ENCODE measurements at regions not wholly inside any gene's neighbourhood (a gene's known extent, or its start where the extent isn't known, plus 50 kb on each side); places are given as distances from the start of the nearest gene placed in this dataset.

DNA sequence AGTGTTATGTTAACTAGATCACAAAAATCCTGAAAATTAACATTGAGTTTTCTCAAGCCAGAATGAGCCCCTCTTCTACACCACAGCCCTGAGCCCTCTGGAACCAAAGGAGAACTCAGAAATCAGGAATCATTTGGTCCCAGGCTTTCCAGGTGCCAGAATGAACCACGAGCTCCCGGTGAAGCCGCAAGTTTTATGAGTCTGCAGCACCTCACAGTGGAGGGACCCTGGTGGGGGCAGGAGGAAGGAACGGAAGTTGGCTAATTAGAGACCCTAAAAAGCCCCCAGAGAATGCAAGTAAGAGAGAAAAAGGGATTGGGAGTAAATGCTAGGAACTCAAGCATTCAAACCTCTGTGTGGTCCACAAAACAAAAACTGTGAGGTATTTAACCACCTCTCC lies 52.9 kb upstream of the BCL2L14 start:
- DNase-seq, result no peak

DNA sequence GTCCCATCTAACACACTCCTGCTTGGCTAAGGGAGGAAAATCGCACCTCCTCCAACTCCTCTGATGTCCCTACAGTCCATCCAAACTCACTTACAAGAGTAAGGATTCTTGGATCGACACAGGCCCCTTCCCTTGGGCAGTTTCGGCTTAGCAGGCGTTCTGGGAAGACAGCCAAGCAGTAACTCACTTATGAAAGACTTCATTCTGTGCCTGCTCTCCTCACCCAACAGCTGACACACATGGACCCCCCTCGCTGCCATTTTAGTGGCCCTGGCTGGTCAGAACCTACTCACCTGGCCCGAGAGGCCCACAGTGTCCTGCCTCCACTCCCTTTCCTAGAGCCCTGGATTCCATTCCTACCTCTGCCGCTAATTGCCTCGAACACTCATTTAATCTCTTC lies 52.3 kb upstream of the BCL2L14 start:
- DNase-seq, result peak; percentile 53

DNA sequence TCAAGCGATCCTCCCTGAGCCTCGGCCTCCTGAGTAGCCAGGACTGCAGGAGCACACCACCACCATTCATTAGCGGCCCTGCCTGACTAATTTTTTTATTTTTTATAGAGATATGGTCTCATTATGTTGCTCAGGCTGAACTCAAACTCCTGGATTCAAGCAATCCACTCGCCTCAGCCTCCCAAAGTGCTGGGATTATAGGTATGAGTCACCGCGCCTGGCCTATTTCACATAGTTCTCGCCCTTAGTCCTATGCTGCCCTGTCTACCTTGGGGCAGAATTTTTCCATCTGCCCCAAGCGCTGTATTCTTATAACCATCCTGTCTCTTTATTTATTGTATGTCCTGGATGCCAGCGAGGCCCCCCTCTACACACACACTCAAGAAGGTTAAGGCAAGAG lies 50.9 kb upstream of the BCL2L14 start:
- no peak for DNase-seq

DNA sequence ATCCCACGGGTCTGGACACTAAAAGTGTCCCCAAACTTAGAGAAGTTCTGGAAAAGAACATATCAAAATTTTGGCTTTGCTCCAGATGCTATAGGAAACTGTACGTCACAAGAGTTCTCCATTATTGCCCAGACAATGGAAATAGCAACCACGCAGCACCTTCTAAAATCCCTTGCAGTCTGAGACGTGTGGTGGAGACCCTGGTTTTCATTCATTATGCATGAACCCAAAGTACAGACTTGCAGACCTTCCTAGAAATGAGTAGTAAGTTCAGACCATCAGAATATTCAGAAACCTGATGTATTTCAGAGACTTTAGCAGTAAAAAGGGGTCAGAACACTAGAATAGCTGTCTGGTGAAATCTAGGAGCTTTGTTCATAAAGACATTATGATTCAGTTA lies 50.0 kb upstream of the BCL2L14 start:
- no peak for DNase-seq

Measured in fibroblast of skin of right quadriceps (primary cell).